ENCODE measurements at regions not wholly inside any gene's neighbourhood (a gene's known extent, or its start where the extent isn't known, plus 50 kb on each side); places are given as distances from the start of the nearest gene placed in this dataset.
"Not testable (repeated sequence)": the region's sequence is repeated elsewhere in the genome, so short reads cannot be mapped to it uniquely, and the experiment has no call there.

DNA sequence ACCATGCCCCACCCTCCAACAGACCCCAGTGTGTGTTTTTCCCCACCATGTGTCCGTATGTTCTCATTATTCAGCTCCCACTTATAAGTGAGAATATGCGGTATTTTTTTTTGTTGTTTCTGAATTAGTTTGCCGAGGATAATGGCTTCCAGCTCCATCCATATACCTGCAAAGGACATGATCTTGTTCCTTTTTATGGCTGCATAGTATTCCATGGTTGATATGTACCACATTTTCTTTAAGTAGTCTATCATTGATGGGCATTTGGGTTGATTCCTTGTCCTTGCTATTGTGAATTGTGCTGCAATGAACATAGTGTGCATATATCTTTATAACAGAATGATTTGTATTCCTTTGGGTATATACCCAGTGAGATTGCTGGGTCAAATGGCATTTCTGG is 176.9 kb downstream of the UTRN start:
- no peak for TF ChIP-seq POLR2AphosphoS5 (IDR thresholded peaks at IDR 0.05)
- TF ChIP-seq EP300 (IDR thresholded peaks at IDR 0.05): no peak
- no peak for TF ChIP-seq POLR2A (IDR thresholded peaks at IDR 0.05)
- TF ChIP-seq, protein P1, sequence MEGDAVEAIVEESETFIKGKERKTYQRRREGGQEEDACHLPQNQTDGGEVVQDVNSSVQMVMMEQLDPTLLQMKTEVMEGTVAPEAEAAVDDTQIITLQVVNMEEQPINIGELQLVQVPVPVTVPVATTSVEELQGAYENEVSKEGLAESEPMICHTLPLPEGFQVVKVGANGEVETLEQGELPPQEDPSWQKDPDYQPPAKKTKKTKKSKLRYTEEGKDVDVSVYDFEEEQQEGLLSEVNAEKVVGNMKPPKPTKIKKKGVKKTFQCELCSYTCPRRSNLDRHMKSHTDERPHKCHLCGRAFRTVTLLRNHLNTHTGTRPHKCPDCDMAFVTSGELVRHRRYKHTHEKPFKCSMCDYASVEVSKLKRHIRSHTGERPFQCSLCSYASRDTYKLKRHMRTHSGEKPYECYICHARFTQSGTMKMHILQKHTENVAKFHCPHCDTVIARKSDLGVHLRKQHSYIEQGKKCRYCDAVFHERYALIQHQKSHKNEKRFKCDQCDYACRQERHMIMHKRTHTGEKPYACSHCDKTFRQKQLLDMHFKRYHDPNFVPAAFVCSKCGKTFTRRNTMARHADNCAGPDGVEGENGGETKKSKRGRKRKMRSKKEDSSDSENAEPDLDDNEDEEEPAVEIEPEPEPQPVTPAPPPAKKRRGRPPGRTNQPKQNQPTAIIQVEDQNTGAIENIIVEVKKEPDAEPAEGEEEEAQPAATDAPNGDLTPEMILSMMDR (IDR thresholded peaks at IDR 0.05): no peak
- Histone ChIP-seq H3K27ac (no peak overlapping the region), H3K4me1 (no peaks in the 10 kb centered on the region), H3K27me3 (no peaks in the 10 kb centered on the region), H3K36me3 (peaks cover 67% of the 10 kb centered on the region), H3K4me3 (no peak overlapping the region), H3K9me3 (no peaks in the 10 kb centered on the region)
- DNase-seq (ENCODE audit: low spot score in 2 of 2): no peak
- WGBS: 95% methylated on average over 3 of the region's 3 CpGs

DNA sequence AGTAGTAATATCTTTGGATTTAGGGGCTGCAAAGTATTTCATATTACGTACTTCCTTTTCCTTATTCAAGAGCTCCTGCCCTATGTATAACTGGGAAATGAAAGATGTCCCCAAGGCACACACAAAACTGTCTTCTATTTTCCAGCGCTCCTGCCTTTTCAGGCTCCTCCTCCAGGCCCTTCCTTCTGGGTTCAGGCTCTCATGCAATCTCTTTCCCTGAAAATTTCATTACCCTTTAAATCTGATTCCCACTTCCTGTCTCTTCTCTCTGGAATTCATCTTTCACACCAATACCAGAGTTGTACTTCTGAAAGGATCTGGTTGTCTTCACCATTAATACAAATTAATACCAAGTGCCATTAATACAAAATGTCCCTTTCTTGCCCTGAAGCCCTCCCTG is 181.6 kb downstream of the UTRN start:
- WGBS: 78% methylated on average over 2 of the region's 2 CpGs
- no peak for TF ChIP-seq POLR2A (IDR thresholded peaks at IDR 0.05)
- TF ChIP-seq, protein P1 (IDR thresholded peaks at IDR 0.05): no peak
- no peak for TF ChIP-seq EP300 (IDR thresholded peaks at IDR 0.05)
- no peak for TF ChIP-seq POLR2AphosphoS5 (IDR thresholded peaks at IDR 0.05)
- no peak overlapping the region for H3K4me3 ChIP-seq
- no peak for DNase-seq (ENCODE audit: low spot score in 2 of 2)
- H3K27ac ChIP-seq: no peak overlapping the region
- H3K4me1 ChIP-seq: no peaks in the 10 kb centered on the region
- no peaks in the 10 kb centered on the region for H3K9me3 ChIP-seq
- peaks cover 41% of the 10 kb centered on the region for H3K36me3 ChIP-seq
- no peaks in the 10 kb centered on the region for H3K27me3 ChIP-seq

DNA sequence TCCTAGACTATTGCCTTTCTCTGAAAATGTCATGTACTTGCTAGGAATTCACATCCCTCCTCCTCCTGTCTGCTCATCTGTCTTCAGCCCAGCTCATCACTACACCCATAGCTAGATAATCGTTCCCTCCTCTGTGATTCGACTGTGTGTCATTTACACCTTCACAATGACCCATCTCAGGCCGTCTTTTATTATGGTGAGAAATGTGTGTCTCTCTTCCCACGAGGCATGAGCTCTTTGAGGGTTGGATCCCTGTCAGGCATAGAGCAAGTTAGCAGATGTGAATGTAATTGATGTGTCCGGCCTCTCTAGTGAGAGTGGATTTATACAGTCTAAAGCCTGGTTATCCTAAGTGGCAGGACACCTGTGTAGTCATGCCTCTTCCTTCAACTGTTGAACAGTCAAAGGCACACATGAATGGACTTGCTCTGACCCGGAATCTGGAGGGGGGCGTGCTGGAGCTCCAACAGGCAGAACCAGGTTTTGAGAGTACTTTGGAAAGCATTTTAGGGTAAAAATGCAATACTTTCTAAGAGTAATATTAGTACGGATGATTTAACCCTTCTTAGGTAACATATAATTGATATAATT is 182.1 kb downstream of the UTRN start:
- WGBS: 74% methylated on average over 8 of the region's 8 CpGs

GRCh38 chr6:144467921-144468320 is 182.8 kb downstream of the UTRN start:
- no peak for DNase-seq (ENCODE audit: low spot score in 2 of 2)
- Histone ChIP-seq H3K9me3 (no peaks in the 10 kb centered on the region), H3K36me3 (peaks cover 32% of the 10 kb centered on the region), H3K4me3 (no peak overlapping the region), H3K4me1 (no peaks in the 10 kb centered on the region), H3K27ac (no peak overlapping the region), H3K27me3 (no peaks in the 10 kb centered on the region)
- WGBS: 95% methylated on average over 2 of the region's 2 CpGs
- no peak for TF ChIP-seq POLR2A (IDR thresholded peaks at IDR 0.05)
- TF ChIP-seq EP300 (IDR thresholded peaks at IDR 0.05): no peak

More for the DNA sequence above, 182.1 kb downstream of the UTRN start:
- TF ChIP-seq, protein P1 (IDR thresholded peaks at IDR 0.05): no peak
- TF ChIP-seq EP300 (IDR thresholded peaks at IDR 0.05) (no peak), POLR2AphosphoS5 (IDR thresholded peaks at IDR 0.05) (no peak), POLR2A (IDR thresholded peaks at IDR 0.05) (no peak)
- H3K27me3 ChIP-seq: no peaks in the 10 kb centered on the region
- H3K27ac ChIP-seq: no peak overlapping the region
- H3K4me1 ChIP-seq: no peaks in the 10 kb centered on the region
- H3K9me3 ChIP-seq: no peaks in the 10 kb centered on the region
- no peak for DNase-seq (ENCODE audit: low spot score in 2 of 2)
- no peak overlapping the region for H3K4me3 ChIP-seq
- peaks cover 38% of the 10 kb centered on the region for H3K36me3 ChIP-seq

GRCh38 chr6:144468709-144469108 is 183.6 kb downstream of the UTRN start:
- Histone ChIP-seq H3K4me3 (no peak overlapping the region), H3K27me3 (no peaks in the 10 kb centered on the region), H3K36me3 (peaks cover 30% of the 10 kb centered on the region), H3K9me3 (no peaks in the 10 kb centered on the region), H3K4me1 (no peaks in the 10 kb centered on the region), H3K27ac (no peak overlapping the region)
- WGBS: 87% methylated on average over 7 of the region's 7 CpGs
- DNase-seq (ENCODE audit: low spot score in 2 of 2): no peak
- TF ChIP-seq POLR2A (IDR thresholded peaks at IDR 0.05): no peak
- TF ChIP-seq POLR2AphosphoS5 (IDR thresholded peaks at IDR 0.05): no peak
- no peak for TF ChIP-seq EP300 (IDR thresholded peaks at IDR 0.05)
- TF ChIP-seq, protein P1 (IDR thresholded peaks at IDR 0.05): no peak

GRCh38 chr6:144469144-144469575 is 184.0 kb downstream of the UTRN start:
- 75% methylated on average over 1 of the region's 1 CpG for WGBS
- no peak overlapping the region for H3K4me3 ChIP-seq
- no peak overlapping the region for H3K27ac ChIP-seq
- no peaks in the 10 kb centered on the region for H3K4me1 ChIP-seq
- DNase-seq (ENCODE audit: low spot score in 2 of 2): no peak
- H3K27me3 ChIP-seq: no peaks in the 10 kb centered on the region
- peaks cover 29% of the 10 kb centered on the region for H3K36me3 ChIP-seq
- TF ChIP-seq POLR2A (IDR thresholded peaks at IDR 0.05) (no peak), POLR2AphosphoS5 (IDR thresholded peaks at IDR 0.05) (no peak), EP300 (IDR thresholded peaks at IDR 0.05) (no peak)
- TF ChIP-seq, protein P1 (IDR thresholded peaks at IDR 0.05): no peak
- no peaks in the 10 kb centered on the region for H3K9me3 ChIP-seq

DNA sequence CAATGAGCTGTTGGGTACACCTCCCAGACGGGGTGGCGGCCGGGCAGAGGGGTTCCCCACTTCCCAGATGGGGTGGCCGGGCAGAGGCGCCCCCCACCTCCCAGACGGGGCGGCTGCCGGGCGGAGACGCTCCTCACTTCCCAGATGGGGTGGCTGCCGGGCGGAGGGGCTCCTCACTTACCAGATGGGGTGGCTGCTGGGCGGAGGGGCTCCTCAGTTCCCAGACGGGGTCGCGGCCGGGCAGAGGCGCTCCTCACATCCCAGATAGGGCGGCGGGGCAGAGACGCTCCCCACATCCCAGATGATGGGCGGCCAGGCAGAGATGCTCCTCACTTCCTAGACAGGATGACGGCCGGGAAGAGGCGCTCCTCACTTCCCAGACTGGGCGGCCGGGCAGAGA is 185.1 kb downstream of the UTRN start:
- DNase-seq (ENCODE audit: low spot score in 2 of 2); H3K9me3 ChIP-seq; H3K27me3 ChIP-seq; H3K27ac ChIP-seq; H3K4me3 ChIP-seq; H3K4me1 ChIP-seq: not testable (repeated sequence)
- H3K36me3 ChIP-seq: peaks cover 32% of the 10 kb centered on the region
- WGBS: 99% methylated on average over 16 of the region's 27 CpGs

Data from suprapubic skin (tissue), 4 donors.